Mucosa of rectum (tissue), 2 donors: ENCODE measurements at regions not wholly inside any gene's neighbourhood (a gene's known extent, or its start where the extent isn't known, plus 50 kb on each side); places are given as distances from the start of the nearest gene placed in this dataset.
"Not testable (repeated sequence)": the region's sequence is repeated elsewhere in the genome, so short reads cannot be mapped to it uniquely, and the experiment has no call there.

Experiments
- H3K27ac ChIP-seq, 2 donors: one replicate each; pipeline ENCODE4 v1.7.0; 2013; ENCODE audit warnings: inconsistent platforms in 2 of 2, low read depth in 2 of 2, low read length in 2 of 2
- H3K27me3 ChIP-seq, 2 donors: one replicate each; pipeline ENCODE4 v1.7.0; 2013; ENCODE audit warnings: low read length in 2 of 2; ENCODE audit not compliant: control insufficient read depth in 2 of 2, insufficient read depth in 2 of 2
- H3K36me3 ChIP-seq, 2 donors: one replicate each; pipeline ENCODE4 v1.7.0; 2013; ENCODE audit warnings: low read length in 2 of 2; ENCODE audit not compliant: control insufficient read depth in 2 of 2, insufficient read depth in 2 of 2
- H3K4me1 ChIP-seq, 2 donors: one replicate each; pipeline ENCODE4 v1.7.0; 2013; ENCODE audit warnings: low read length in 2 of 2, mild to moderate bottlenecking in 1 of 2; ENCODE audit not compliant: control insufficient read depth in 2 of 2, insufficient read depth in 2 of 2
- H3K4me3 ChIP-seq, 2 donors: one replicate each; pipeline ENCODE4 v1.7.0; 2013; ENCODE audit warnings: low read length in 2 of 2
- H3K9ac ChIP-seq, 2 donors: one replicate each; pipeline ENCODE4 v1.7.0; 2013; ENCODE audit warnings: low read length in 2 of 2, low read depth in 1 of 2, mild to moderate bottlenecking in 1 of 2
- H3K9me3 ChIP-seq, 2 donors: one replicate each; pipeline ENCODE4 v1.7.0; 2013; ENCODE audit warnings: low read length in 2 of 2; ENCODE audit not compliant: control insufficient read depth in 2 of 2
- donor health status: healthy.
- donor health status: Normal muscosa, but diverticular disease.

DNA sequence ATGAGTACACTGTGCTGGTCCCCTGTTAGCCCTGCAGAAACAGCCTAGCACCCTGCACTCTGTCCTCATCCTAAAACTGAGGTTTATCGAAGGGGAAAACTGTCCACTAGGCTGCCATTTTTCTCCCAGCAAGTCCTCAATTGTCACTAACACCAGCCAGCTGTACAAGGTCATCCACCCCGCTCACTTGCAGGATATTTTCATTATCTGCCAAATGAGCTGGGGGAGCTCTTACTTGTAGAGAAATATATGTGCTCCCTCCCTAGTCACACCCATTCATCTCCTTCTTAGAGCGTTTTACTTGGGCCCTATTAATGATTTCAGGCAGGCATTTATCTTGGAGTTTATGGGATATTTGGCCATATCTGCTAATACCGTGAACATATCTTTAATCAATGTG lies 413.5 kb upstream of the NFE2L3 start:
- H3K4me3 ChIP-seq: no peak overlapping the region
- no peaks in the 10 kb centered on the region for H3K27me3 ChIP-seq
- H3K9me3 ChIP-seq: no peaks in the 10 kb centered on the region
- no peak overlapping the region for H3K27ac ChIP-seq
- no peaks in the 10 kb centered on the region for H3K4me1 ChIP-seq
- H3K36me3 ChIP-seq: no peaks in the 10 kb centered on the region
- H3K9ac ChIP-seq: no peak overlapping the region

DNA sequence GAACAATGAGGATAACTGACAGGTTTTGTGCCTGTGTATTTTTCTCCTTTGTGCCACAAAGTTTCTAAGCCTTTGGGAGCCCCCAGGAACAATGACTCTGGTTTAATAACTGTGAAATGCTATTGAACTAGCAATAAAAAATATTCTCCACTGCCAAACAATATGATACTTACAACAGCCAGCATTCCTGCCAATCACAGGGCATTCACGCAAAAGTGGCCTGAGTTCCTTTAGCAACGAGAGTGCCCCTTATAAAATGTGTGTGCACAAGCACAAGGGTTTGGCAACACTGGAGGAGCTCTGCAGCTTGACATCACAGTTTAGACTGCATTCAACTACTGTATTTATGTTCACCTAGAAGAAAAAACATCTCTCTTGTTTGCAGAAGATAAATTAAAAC lies 412.9 kb upstream of the NFE2L3 start:
- Histone ChIP-seq H3K27me3 (no peaks in the 10 kb centered on the region), H3K36me3 (no peaks in the 10 kb centered on the region), H3K9ac (no peak overlapping the region), H3K27ac (no peak overlapping the region), H3K4me3 (no peak overlapping the region), H3K4me1 (no peaks in the 10 kb centered on the region), H3K9me3 (no peaks in the 10 kb centered on the region)

DNA sequence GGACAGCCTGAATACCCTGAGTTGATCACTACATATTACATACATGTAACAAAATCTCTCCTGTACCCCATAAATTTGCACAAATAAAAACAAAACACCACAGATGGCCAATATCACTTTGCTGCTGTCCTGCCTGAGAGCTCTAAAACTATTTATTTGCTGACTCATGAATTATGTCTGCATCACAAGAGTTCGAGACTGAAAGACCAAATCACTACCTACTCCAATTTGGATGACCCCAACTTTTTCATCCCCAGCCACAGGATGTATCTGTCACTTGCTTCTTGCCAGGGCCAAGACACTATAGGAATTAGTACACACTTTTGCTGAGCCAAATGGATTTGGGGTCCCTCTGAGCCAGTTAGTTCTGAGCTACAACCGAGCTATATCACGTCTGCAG lies 409.7 kb upstream of the NFE2L3 start:
- H3K4me1 ChIP-seq: no peaks in the 10 kb centered on the region
- no peaks in the 10 kb centered on the region for H3K27me3 ChIP-seq
- H3K9me3 ChIP-seq: no peaks in the 10 kb centered on the region
- H3K9ac ChIP-seq: no peak overlapping the region
- no peak overlapping the region for H3K27ac ChIP-seq
- no peaks in the 10 kb centered on the region for H3K36me3 ChIP-seq
- H3K4me3 ChIP-seq: no peak overlapping the region

DNA sequence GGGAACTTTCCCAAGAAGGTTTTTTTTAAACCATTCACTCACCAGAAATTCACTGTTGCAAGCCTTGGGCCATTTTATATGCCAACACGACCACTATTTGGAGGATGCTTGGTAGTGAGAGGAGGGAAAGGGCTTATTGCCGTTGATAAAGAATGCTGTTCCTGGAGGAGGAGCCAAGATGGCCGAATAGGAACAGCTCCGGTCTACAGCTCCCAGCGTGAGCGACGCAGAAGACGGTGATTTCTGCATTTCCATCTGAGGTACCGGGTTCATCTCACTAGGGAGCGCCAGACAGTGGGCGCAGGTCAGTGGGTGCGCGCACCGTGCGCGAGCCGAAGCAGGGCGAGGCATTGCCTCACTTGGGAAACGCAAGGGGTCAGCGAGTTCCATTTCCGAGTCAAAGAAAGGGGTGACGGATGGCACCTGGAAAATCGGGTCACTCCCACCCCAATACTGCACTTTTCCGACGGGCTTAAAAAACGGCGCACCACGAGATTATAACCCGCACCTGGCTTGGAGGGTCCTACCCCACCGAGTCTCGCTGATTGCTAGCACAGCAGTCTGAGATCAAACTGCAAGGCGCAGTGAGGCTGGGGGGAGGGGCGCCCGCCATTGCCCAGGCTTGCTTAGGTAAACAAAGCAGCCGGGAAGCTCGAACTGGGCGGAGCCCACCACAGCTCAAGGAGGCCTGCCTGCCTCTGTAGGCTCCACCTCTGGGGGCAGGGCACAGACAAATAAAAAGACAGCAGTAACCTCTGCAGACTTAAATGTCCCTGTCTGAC lies 408.1 kb upstream of the NFE2L3 start:
- not testable (repeated sequence) for H3K4me3 ChIP-seq, H3K27ac ChIP-seq, H3K9me3 ChIP-seq, H3K27me3 ChIP-seq, H3K36me3 ChIP-seq, H3K9ac ChIP-seq, H3K4me1 ChIP-seq

DNA sequence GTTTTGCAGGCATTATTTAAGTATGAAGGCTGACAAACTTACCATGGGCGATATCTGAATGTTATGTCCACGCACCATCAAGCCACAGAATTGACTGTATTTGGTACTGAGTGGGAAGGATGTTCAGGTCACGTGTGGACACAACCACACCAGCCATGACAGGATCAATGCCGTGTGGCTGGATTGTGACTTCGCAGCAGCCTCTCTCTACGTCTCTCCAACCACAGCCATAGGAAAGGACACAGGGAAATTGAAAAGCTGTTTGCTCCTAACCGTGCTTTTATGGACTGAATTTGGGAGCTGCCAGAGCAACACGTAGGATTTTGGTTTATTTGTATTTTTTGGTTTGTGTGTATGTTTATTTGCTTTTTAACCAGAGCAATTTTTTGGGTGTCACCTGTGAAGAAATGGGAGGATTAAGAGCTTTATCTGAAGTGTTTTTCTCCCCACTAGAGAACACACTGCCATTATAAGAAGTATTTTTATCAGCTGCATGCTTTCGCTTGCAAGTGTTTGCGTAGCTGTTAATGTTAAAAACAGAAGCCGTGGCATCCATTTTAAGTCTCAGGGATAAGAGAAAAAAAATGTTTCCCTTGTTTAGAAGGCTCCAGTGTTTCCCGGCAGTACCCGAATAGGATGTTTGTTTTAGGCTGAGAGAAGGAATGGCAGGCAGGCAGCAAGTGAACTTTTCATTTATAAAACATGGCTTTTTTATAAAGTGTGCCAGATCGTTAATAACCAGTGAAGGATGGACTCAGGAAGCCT lies 401.1 kb upstream of the NFE2L3 start:
- H3K27ac ChIP-seq: peak overlapping the region; percentile 44 to 52
- no peaks in the 10 kb centered on the region for H3K4me1 ChIP-seq
- H3K36me3 ChIP-seq: no peaks in the 10 kb centered on the region
- no peak overlapping the region for H3K4me3 ChIP-seq
- no peaks in the 10 kb centered on the region for H3K9me3 ChIP-seq
- no peak overlapping the region for H3K9ac ChIP-seq
- H3K27me3 ChIP-seq: no peaks in the 10 kb centered on the region

DNA sequence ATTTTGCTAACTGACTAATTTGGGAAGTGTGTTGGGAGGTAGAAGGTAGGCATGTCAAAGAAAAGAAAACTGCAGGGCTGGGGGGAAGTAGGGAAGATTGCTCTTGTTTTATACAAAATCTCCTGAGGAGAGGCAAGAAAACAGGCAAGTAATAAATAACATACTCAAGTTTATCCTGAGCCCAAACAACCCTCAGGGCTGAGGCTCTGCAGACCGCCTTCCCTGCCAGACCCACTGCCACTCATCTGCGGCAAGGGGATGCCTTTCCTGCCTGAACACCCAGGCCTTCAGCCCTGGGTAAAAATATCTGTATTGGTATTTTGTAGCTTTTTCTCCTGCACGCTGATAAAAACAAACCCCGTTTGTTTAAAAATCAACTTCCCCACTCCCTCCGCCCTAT lies 399.8 kb upstream of the NFE2L3 start:
- Histone ChIP-seq H3K27ac (peak overlapping the region in 1 of 2 donors; percentile 52), H3K4me1 (no peaks in the 10 kb centered on the region)

DNA sequence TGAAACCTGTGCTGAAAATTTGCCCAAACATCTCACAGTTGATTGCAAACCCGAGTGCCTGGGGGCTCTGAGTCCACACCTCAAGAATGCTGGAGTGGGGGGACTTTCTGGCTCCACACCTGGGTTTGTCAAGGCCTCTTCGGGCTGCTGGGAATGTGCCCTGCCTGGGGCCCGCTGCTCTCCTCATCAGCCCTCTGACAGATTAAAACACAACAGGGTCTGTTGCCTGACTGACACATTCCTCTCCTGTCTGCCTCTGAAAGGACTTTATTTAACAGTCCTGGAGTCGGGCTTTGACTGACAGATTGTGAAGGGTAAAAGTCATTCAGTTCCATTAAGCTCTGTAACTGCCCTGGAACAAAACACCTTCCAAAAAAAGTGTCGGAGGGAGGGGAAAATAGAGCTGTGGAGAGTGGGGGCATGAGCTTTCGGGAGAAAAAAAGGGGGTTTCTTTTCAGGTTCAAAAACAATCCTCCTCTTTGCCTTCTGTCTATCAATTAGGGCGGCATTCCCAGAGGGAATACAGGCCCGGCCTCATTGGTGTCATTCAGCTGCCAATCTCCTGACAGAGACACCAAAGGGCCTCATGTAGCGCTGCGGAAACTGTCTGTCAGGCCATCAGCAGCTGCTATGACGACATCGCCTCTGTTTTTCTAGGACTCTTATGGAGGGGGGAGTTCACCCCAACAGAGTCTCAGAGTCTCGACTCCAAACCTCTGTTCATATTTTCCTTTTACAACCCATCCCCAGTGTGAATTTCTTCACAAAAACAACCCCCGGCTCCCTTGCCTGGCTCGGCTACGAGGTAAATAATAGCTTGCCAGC lies 398.8 kb upstream of the NFE2L3 start:
- Histone ChIP-seq H3K9ac (no peak overlapping the region), H3K4me3 (no peak overlapping the region), H3K27me3 (no peaks in the 10 kb centered on the region), H3K36me3 (no peaks in the 10 kb centered on the region), H3K9me3 (no peaks in the 10 kb centered on the region), H3K27ac (no peak overlapping the region), H3K4me1 (no peaks in the 10 kb centered on the region)

More for the DNA sequence above, 399.8 kb upstream of the NFE2L3 start:
- Histone ChIP-seq H3K9me3 (no peaks in the 10 kb centered on the region), H3K27me3 (no peaks in the 10 kb centered on the region), H3K9ac (no peak overlapping the region), H3K4me3 (no peak overlapping the region), H3K36me3 (no peaks in the 10 kb centered on the region)

DNA sequence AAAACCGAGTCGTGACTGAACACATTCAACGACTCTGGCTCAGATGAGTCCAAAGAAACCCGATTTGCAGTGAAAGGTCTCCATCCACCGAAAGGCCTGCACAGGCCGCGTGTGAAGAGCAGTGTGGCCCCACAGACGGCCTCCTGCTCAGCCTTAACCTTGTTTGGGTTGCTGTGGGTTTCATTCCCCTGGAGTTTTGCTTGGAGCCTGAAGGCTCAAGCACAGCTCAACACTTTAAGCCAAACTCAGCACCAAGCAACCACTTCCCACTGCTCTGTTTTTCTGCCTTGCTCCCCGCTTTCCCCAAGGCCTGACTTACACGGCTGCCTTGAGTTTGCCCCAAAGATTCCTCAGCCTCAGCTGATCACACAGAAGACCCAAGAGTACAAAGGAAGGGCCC lies 398.2 kb upstream of the NFE2L3 start:
- Histone ChIP-seq H3K4me1 (no peaks in the 10 kb centered on the region), H3K27ac (peak overlapping the region in 1 of 2 donors; percentile 17), H3K4me3 (no peak overlapping the region), H3K36me3 (no peaks in the 10 kb centered on the region), H3K27me3 (no peaks in the 10 kb centered on the region), H3K9me3 (no peaks in the 10 kb centered on the region), H3K9ac (no peak overlapping the region)

DNA sequence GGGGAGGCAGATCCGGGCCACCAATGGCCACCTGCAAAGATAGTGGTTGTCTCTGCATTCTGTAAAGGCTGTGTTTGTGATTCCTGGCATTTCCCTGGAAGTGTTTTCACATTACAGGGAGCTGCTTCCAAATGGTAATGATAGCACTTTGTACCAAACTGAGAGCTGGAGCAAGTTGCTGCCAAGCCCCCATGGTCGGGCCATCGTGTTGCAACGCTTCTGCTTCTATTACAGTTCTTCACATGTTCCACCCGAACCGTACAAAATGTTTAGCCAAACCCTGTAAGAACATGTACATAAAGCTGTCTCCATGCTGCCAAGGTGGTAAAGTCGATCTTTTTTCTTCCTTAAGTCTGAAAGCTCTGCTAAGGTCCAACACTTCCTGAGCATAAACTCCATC lies 397.7 kb upstream of the NFE2L3 start:
- no peaks in the 10 kb centered on the region for H3K4me1 ChIP-seq
- no peak overlapping the region for H3K27ac ChIP-seq
- no peak overlapping the region for H3K4me3 ChIP-seq
- no peaks in the 10 kb centered on the region for H3K27me3 ChIP-seq
- H3K9me3 ChIP-seq: no peaks in the 10 kb centered on the region
- H3K36me3 ChIP-seq: no peaks in the 10 kb centered on the region
- H3K9ac ChIP-seq: no peak overlapping the region

DNA sequence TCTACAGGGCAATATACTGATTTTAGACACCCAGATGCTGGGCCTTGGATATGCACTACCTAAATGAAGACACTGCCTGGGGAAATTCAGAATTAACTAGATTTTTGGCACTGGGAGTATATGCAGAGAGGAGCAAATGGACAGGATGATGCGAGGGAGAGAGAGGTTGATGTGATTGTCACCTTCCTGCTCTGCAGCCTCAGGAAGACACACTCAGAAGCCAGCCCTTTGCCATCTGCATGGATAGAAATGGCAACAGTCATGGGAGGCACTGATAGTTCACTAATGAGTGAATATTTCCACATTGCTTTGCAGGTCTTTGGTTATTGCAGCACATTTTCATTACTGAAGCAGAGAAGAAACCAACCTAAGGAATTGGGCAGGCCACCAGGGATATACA lies 397.2 kb upstream of the NFE2L3 start:
- H3K27me3 ChIP-seq: no peaks in the 10 kb centered on the region
- no peaks in the 10 kb centered on the region for H3K4me1 ChIP-seq
- no peaks in the 10 kb centered on the region for H3K36me3 ChIP-seq
- H3K9ac ChIP-seq: no peak overlapping the region
- H3K9me3 ChIP-seq: no peaks in the 10 kb centered on the region
- no peak overlapping the region for H3K27ac ChIP-seq
- H3K4me3 ChIP-seq: no peak overlapping the region
